HPDE6-E6E7 (cell line): ENCODE measurements at regions not wholly inside any gene's neighbourhood (a gene's known extent, or its start where the extent isn't known, plus 50 kb on each side); places are given as distances from the start of the nearest gene placed in this dataset.
A peak's percentile ranks its signal among the peaks of the same experiment; 100 is the strongest.
"Not testable (repeated sequence)": the region's sequence is repeated elsewhere in the genome, so short reads cannot be mapped to it uniquely, and the experiment has no call there.

Source experiments
- DNase-seq: peaks from one replicate; pipeline ENCODE4 v3.0.0; 2011; ENCODE audit warnings: missing footprints; ENCODE audit errors: extremely low spot score

DNA sequence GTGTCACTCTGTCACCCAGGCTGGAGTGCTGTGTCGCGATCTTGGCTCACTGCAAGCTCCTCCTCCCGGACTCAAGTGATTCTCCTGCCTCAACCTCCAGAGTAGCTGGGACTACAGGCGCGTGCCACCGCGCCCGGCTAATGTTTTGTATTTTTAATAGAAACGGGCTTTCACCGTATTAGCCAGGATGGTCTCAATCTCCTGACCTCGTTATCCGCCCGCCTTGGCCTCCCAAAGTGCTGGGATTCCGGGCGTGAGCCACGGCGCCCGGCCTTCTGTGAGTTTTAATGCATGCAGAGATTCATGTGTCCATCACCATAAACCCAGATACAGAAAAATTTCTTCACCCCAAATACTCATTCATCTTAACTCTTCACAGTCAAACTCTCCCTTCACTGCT lies 1046.7 kb downstream of the CDH9 start:
- no peak for DNase-seq

DNA sequence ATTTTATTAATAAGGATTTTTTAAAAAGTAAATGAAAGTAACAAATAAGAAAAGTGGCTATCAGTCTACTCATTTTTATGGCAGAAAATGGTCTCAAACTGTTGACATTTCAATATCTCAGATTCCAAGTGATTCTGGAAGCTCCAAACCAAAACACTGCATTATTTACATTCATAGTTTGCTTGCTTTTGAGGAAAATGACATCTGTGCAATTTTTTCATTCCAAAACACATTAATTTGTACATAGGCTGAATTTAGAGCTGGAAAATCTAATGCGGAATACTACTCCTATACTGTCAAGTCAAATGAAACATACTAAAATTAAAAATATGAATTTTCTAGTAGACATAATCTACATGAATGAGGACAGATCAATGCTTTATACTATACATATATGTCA lies 1047.6 kb downstream of the CDH9 start:
- DNase-seq, result no peak

DNA sequence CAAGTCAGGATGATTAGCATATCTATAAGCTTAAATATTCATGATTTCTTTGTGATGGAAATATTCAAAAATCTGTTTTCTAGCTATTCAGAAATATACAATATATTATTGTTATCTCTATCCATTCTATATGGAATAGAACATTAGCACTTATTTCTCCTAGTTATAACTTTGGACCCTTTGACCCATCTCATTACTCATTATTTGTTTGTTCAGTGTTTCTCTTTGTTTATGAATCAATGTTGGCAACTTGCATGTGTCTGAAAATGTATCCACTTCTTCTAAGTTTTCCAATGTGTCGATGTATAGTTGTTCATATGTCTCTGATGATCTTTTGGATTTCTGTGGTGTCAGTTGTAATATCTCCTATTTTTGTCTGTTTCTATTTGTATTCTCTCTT lies 1059.3 kb downstream of the CDH9 start:
- DNase-seq, result no peak

GRCh38 chr5:25975885-25976284 lies 1062.5 kb downstream of the CDH9 start:
- DNase-seq, result no peak

GRCh38 chr5:25974451-25974850 lies 1063.9 kb downstream of the CDH9 start:
- DNase-seq, result no peak

GRCh38 chr5:25970906-25971489 lies 1067.4 kb downstream of the CDH9 start:
- DNase-seq, result no peak

DNA sequence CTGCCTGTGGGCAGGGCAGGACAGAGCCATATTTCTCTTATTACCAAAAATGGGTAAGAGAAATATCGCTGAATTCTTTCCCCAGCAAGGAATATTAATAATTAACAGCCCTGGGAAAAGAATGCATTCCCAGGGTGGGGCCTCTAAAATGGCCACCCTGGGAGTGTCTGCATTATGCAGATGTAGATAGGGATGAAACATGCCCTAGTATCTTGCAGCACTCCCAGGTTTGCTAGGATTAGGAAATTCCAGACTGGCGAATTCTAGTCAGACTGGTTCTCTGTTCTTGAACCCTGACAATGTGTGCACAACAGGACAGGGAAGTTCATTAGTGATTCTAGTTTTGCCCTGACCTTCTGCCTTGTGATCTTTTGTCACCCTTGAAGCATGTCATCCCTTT lies 1069.3 kb downstream of the CDH9 start:
- not testable (repeated sequence) for DNase-seq

DNA sequence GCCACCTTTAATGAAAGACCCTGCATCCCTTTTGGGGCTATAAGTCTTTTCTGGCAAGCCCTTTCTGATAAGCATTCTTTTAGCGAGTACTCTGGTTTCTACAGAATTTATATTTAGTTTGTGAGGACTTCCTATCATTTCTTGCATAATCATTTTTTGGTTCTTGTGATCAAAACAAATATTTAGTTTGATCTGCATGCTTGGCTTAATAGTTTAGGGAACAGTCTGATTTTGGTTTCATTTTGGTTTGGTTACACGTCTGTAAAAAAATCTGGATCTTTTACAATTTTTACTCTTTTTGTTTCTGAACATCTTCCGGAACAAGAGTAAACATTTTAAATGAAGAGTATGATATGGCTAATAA lies 1074.4 kb downstream of the CDH9 start:
- DNase-seq, result no peak

DNA sequence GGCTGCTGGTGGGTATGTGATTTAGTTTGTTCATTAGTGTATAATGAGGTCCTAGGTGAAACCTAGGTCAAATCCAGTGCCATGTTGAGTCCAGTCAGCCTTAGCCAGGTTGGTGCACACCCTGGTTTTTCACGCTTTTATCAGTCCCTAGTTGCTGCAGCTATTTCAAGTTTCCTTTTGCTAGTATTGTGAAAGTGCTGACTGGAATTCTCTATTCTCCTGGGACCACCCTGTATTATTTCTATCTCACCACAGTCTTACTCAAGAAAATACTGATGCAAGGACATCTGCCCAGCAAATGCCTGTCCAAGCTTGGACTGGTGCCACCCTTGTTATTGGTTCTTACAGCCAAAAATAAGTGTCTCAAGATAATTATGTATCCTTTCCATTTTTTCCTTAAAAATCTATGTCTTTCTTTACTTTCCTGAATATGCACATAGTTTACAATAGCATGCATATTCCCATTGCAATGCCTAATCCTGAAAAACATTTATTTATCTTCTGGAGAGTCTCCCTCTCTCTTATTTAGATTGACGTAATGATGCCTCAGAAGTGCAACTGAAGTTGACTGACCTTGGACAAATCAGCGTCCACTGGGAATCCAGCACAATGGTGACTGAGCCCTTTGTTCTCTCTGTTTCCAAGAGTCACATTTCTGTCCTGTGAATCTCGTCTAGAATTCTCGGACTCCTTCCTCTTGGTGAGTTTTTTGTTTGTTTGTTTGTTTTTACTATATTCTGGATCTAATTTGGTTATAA lies 1075.0 kb downstream of the CDH9 start:
- no peak for DNase-seq

GRCh38 chr5:25955337-25955736 lies 1083.0 kb downstream of the CDH9 start:
- DNase-seq, result no peak

DNA sequence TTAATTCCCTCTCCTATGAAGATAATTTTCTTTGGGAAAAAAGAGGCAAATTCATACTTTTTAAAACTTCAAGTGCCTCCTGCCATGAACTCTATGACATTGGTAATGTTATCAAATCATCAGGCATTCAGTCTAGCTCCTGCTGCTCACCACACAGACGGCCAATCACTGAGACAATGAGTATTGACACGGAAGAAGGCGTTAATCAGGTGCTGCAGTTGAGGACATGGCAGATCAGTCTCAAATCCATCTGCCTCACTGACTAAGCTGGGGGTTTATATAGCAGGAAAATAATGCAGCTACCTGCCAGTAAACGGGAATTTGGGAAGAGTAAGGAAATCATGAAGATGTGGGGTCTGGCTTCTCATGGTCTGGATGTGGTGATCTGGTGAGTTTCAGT lies 1087.7 kb downstream of the CDH9 start:
- DNase-seq, result no peak

GRCh38 chr5:25948278-25948677 lies 1090.1 kb downstream of the CDH9 start:
- no peak for DNase-seq

DNA sequence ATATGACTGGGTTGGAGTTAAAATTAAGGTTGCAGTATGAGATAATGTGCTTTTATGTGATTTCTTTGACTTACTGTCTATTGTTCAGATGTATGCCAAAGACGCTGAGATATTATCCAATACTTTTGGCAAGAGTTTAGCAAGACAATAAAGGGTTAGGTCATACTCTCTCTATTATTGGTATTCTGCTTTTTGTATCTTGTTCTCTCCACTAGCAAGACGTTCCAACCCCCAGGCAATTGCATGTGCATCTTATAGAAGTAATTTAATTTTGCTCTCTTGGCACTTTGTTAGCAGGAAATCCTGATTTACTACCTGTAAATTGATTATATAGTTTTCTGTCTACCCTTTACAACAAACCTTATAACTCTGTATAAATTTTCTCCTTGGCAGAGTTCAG lies 1093.6 kb downstream of the CDH9 start:
- DNase-seq, result no peak

DNA sequence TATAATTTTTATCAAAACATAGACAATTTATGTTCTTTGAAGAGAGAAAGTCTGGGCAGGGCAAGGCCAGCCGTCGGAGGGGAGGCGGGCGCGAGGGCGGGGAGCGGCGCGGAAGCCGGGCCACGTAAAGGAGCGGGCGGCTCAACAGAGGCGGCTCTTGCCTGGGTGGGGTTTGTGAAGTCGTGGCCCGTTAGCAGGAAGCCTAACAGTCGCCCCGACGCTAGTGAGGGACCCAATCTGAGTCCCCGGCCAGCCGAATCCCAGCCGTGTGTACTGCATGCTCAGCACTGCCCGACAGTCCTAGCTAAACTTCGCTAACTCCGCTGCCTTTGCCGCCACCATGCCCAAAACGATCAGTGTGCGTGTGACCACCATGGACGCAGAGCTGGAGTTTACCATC lies 1129.2 kb downstream of the CDH9 start:
- no peak for DNase-seq

GRCh38 chr5:25905646-25906045 lies 1132.7 kb downstream of the CDH9 start:
- DNase-seq, result no peak

GRCh38 chr5:25892211-25892610 lies 1146.2 kb downstream of the CDH9 start:
- DNase-seq, result peak; percentile 4

DNA sequence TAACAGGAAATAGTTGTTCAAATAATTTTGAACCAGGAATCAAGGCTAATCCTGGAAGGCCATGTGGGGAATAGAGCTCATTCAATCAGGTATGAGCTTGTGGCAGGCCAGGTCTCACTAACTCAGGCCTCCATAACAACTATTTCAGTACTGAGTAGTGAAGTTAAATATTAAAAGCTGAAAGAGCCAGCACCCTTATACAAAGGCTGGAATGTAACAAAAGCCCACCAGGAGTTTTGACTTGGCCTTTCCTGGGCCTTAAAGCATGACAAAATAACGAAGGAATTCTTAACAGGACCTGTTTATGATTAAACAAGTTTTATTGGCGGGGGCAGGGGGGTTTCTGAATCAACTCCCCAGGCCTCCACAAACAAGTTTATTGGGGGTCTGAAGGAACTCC lies 1146.7 kb downstream of the CDH9 start:
- no peak for DNase-seq

GRCh38 chr5:25881318-25882036 lies 1156.9 kb downstream of the CDH9 start:
- DNase-seq, result no peak

- no peak for DNase-seq
These were observed 1174.6 kb downstream of the CDH9 start for GRCh38 chr5:25863811-25864210.

GRCh38 chr5:25862276-25862675 lies 1176.1 kb downstream of the CDH9 start:
- no peak for DNase-seq

DNA sequence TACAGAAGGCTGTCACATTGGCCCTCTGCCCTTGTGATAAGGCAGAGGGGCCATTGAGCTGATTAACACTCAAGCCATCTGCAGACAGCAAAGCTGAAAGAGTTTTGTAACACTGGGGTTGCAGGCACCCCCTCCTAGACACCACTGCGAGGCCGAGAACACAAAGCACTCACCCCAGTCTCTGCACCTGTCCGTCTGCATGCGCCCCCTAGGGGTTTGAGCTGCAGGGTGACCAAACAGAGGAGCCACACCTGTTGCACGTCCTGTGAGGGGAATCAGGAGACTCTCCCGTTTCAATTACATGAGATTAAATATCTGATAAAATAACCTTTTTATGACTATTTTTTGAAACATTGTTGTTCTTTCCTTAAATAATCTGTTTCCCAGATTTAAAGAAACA lies 1180.4 kb downstream of the CDH9 start:
- no peak for DNase-seq

GRCh38 chr5:25851301-25851700 lies 1187.1 kb downstream of the CDH9 start:
- DNase-seq, result no peak

- DNase-seq, result peak; percentile 5
These were observed 1187.8 kb downstream of the CDH9 start for GRCh38 chr5:25850581-25850980.
